AG04450 (cell line): ENCODE measurements at regions not wholly inside any gene's neighbourhood (a gene's known extent, or its start where the extent isn't known, plus 50 kb on each side); places are given as distances from the start of the nearest gene placed in this dataset.

Source experiments
- CTCF ChIA-PET: fragments of 300-600, 350-600 bp; formaldehyde crosslinking; extraction: SDS; loops from one replicate; lab custom pipeline; 2022; ENCODE audit warnings: antibody characterized with exemption, inconsistent platforms; lab: Charles Lee
- POLR2A ChIA-PET: fragments of 350-600 bp; formaldehyde crosslinking; extraction: SDS; loops from one replicate; lab custom pipeline; 2021; ENCODE audit warnings: antibody characterized with exemption, inconsistent platforms; lab: Yijun Ruan, JAX
- DNase-seq: peaks from one replicate; pipeline ENCODE4 v3.0.0-alpha.2; 2011; ENCODE audit warnings: low read depth, low spot score
- H3K27ac ChIP-seq: one replicate; pipeline ENCODE4 v1.5.1; 2012; ENCODE audit warnings: low read depth, low read length, control low read depth
- H3K27me3 ChIP-seq: one replicate; pipeline ENCODE4 v1.6.0; 2012; ENCODE audit warnings: low read length; ENCODE audit not compliant: control insufficient read depth, insufficient read depth
- H3K4me3 ChIP-seq: 2 replicates; pipeline ENCODE4 v1.5.1; 2011; ENCODE audit warnings: mild to moderate bottlenecking, low read depth, low read length, control low read depth
- H3K9me3 ChIP-seq: 2 replicates; pipeline ENCODE4 v1.5.1; 2012; ENCODE audit warnings: low read length; ENCODE audit not compliant: control insufficient read depth, insufficient read depth
- CTCF ChIP-seq: IDR thresholded peaks from 2 replicates; pipeline ENCODE4 v1.5.1; 2011; ENCODE audit warnings: low read depth, low read length, control low read depth, inconsistent platforms

DNA sequence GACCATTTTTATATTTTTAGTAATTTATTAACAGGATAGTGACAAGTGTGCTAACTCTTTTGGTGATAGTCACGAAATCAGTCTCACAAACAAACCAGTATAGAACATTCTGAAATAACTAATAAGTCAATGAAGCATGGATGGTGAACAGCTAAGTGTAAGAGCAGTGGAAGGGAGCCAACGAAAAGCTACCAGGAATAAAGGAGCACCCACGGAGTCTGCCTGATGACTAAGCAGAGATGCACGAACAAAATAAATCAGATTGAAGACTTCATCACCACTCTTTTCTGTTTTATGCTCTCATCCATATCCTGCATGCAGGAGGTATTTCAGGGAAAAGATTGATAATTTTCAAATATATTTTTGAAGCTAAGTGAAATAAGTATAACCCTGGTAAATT is 891.1 kb upstream of the HS3ST1 start:
- no peak for TF ChIP-seq CTCF
- CTCF ChIA-PET: no interaction called here
- POLR2A ChIA-PET: no interaction called here
- H3K27ac ChIP-seq: no peak overlapping the region
- H3K27me3 ChIP-seq: no peaks in the 10 kb centered on the region
- no peak overlapping the region for H3K4me3 ChIP-seq
- no peak for DNase-seq
- H3K9me3 ChIP-seq: no peaks in the 10 kb centered on the region; the same call in 1 of the 2 replicates

DNA sequence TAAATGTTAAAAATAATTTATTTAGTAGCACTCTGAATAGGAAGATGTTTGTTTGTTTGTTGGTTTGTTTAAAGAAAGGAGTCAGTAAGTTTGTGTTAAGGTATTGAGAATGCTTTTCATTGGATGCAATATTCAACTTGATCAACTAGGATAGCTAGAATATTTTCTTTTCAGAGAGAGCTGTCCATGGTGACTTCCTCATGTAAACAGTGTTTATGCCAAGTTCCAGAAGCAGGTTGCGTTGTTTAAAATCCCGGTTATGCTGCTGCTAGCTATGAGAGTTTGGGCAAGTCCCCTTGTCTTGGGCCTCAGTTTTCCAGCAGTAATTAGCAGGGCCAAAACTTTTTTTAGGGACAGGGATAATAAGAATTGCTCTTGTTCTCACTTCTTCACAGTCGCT is 876.2 kb upstream of the HS3ST1 start:
- CTCF ChIA-PET: no interaction called here
- no peak for DNase-seq
- Histone ChIP-seq H3K27ac (no peak overlapping the region), H3K4me3 (no peak overlapping the region), H3K9me3 (peaks cover 8% of the 10 kb centered on the region; the same call in 1 of the 2 replicates), H3K27me3 (no peaks in the 10 kb centered on the region)
- POLR2A ChIA-PET: no interaction called here
- TF ChIP-seq CTCF: no peak

GRCh38 chr4:12296366-12296765 is 867.7 kb upstream of the HS3ST1 start:
- ChIA-PET POLR2A (no interaction called here), CTCF (no interaction called here)
- no peak for DNase-seq
- TF ChIP-seq CTCF: no peak
- H3K27me3 ChIP-seq: no peaks in the 10 kb centered on the region
- peaks cover 12% of the 10 kb centered on the region for H3K9me3 ChIP-seq
- no peak overlapping the region for H3K27ac ChIP-seq
- no peak overlapping the region for H3K4me3 ChIP-seq

GRCh38 chr4:12293906-12294525 is 865.3 kb upstream of the HS3ST1 start:
- Histone ChIP-seq H3K9me3 (peaks cover 12% of the 10 kb centered on the region), H3K27me3 (no peaks in the 10 kb centered on the region), H3K4me3 (no peak overlapping the region), H3K27ac (no peak overlapping the region)
- DNase-seq: no peak
- CTCF ChIA-PET: no interaction called here
- POLR2A ChIA-PET: no interaction called here
- TF ChIP-seq CTCF: no peak

- Histone ChIP-seq H3K27me3 (no peaks in the 10 kb centered on the region), H3K4me3 (no peak overlapping the region), H3K9me3 (peaks cover 4% of the 10 kb centered on the region; the same call in 1 of the 2 replicates), H3K27ac (no peak overlapping the region)
- POLR2A ChIA-PET: no interaction called here
- no peak for DNase-seq
- CTCF ChIA-PET: no interaction called here
- no peak for TF ChIP-seq CTCF
These were observed 857.7 kb upstream of the HS3ST1 start for GRCh38 chr4:12286351-12286750.
